ENCODE measurements at regions not wholly inside any gene's neighbourhood (a gene's known extent, or its start where the extent isn't known, plus 50 kb on each side); places are given as distances from the start of the nearest gene placed in this dataset.

GRCh38 chr6:40806256-40806864 lies 219.2 kb upstream of the LRFN2 start:
- H3K27ac ChIP-seq: no peak overlapping the region
- DNase-seq (ENCODE audit: low read depth, low spot score): no peak

GRCh38 chr6:40805336-40805735 lies 218.2 kb upstream of the LRFN2 start:
- no peak for DNase-seq (ENCODE audit: low read depth, low spot score)
- H3K27ac ChIP-seq: no peak overlapping the region

GRCh38 chr6:40804905-40805304 lies 217.7 kb upstream of the LRFN2 start:
- DNase-seq (ENCODE audit: low read depth, low spot score): no peak
- H3K27ac ChIP-seq: no peak overlapping the region

- DNase-seq (ENCODE audit: low read depth, low spot score): no peak
- no peak overlapping the region for H3K27ac ChIP-seq
These were observed 216.9 kb upstream of the LRFN2 start for GRCh38 chr6:40803897-40804702.

- H3K27ac ChIP-seq: no peak overlapping the region
These were observed 215.3 kb upstream of the LRFN2 start for GRCh38 chr6:40802481-40802880.

GRCh38 chr6:40799296-40800140 lies 212.4 kb upstream of the LRFN2 start:
- DNase-seq (ENCODE audit: low read depth, low spot score): no peak
- H3K27ac ChIP-seq: no peak overlapping the region

More at GRCh38 chr6:40802481-40802880, 215.3 kb upstream of the LRFN2 start:
- no peak for DNase-seq (ENCODE audit: low read depth, low spot score)

GRCh38 chr6:40798069-40798770 lies 211.1 kb upstream of the LRFN2 start:
- no peak for DNase-seq (ENCODE audit: low read depth, low spot score)
- no peak overlapping the region for H3K27ac ChIP-seq

- DNase-seq (ENCODE audit: low read depth, low spot score): no peak
- H3K27ac ChIP-seq: no peak overlapping the region
These were observed 209.4 kb upstream of the LRFN2 start for GRCh38 chr6:40796260-40797221.

- no peak for DNase-seq (ENCODE audit: low read depth, low spot score)
- no peak overlapping the region for H3K27ac ChIP-seq
These were observed 207.4 kb upstream of the LRFN2 start for GRCh38 chr6:40794586-40794985.

- no peak for DNase-seq (ENCODE audit: low read depth, low spot score)
- no peak overlapping the region for H3K27ac ChIP-seq
These were observed 205.0 kb upstream of the LRFN2 start for GRCh38 chr6:40792183-40792582.

- peak; percentile 27 for DNase-seq (ENCODE audit: low read depth, low spot score)
These were observed 203.8 kb upstream of the LRFN2 start for GRCh38 chr6:40791004-40791403.

GRCh38 chr6:40788661-40789655 lies 201.8 kb upstream of the LRFN2 start:
- no peak for DNase-seq (ENCODE audit: low read depth, low spot score)
- no peak overlapping the region for H3K27ac ChIP-seq

More at GRCh38 chr6:40791004-40791403, 203.8 kb upstream of the LRFN2 start:
- H3K27ac ChIP-seq: no peak overlapping the region

GRCh38 chr6:40782355-40782754 lies 195.2 kb upstream of the LRFN2 start:
- no peak overlapping the region for H3K27ac ChIP-seq
- no peak for DNase-seq (ENCODE audit: low read depth, low spot score)

- DNase-seq (ENCODE audit: low read depth, low spot score): no peak
- H3K27ac ChIP-seq: no peak overlapping the region
These were observed 193.5 kb upstream of the LRFN2 start for GRCh38 chr6:40780637-40781036.

- peak; percentile 6 for DNase-seq (ENCODE audit: low read depth, low spot score)
- peak overlapping the region; percentile 4 for H3K27ac ChIP-seq
These were observed 192.2 kb upstream of the LRFN2 start for GRCh38 chr6:40779409-40779808.

- no peak for DNase-seq (ENCODE audit: low read depth, low spot score)
- peak overlapping the region; percentile 4 for H3K27ac ChIP-seq
These were observed 191.8 kb upstream of the LRFN2 start for GRCh38 chr6:40778918-40779317.

GRCh38 chr6:40778196-40778595 lies 191.0 kb upstream of the LRFN2 start:
- no peak overlapping the region for H3K27ac ChIP-seq
- DNase-seq (ENCODE audit: low read depth, low spot score): no peak

GRCh38 chr6:40774932-40775331 lies 187.8 kb upstream of the LRFN2 start:
- no peak for DNase-seq (ENCODE audit: low read depth, low spot score)
- H3K27ac ChIP-seq: no peak overlapping the region
